NCI-H748 (cell line): ENCODE measurements at regions not wholly inside any gene's neighbourhood (a gene's known extent, or its start where the extent isn't known, plus 50 kb on each side); places are given as distances from the start of the nearest gene placed in this dataset.
A peak's percentile ranks its signal among the peaks of the same experiment; 100 is the strongest.
"Not testable (repeated sequence)": the region's sequence is repeated elsewhere in the genome, so short reads cannot be mapped to it uniquely, and the experiment has no call there.

Experiments
- DNase-seq: peaks from one replicate; lab custom pipeline; 2025; ENCODE audit not compliant: unreplicated experiment; lab: John Stamatoyannopoulos, UW

GRCh38 chr4:26204911-26205370 lies 115.9 kb upstream of the RBPJ start:
- DNase-seq = no peak

GRCh38 chr4:26206339-26206738 lies 114.5 kb upstream of the RBPJ start:
- DNase-seq = no peak

GRCh38 chr4:26206999-26207398 lies 113.8 kb upstream of the RBPJ start:
- peak; percentile 8 for DNase-seq

GRCh38 chr4:26207631-26208030 lies 113.2 kb upstream of the RBPJ start:
- no peak for DNase-seq

- DNase-seq = no peak
These were observed 112.4 kb upstream of the RBPJ start for GRCh38 chr4:26208237-26208994.

GRCh38 chr4:26209378-26209777 lies 111.4 kb upstream of the RBPJ start:
- not testable (repeated sequence) for DNase-seq

- no peak for DNase-seq
These were observed 108.3 kb upstream of the RBPJ start for GRCh38 chr4:26212528-26212927.

DNA sequence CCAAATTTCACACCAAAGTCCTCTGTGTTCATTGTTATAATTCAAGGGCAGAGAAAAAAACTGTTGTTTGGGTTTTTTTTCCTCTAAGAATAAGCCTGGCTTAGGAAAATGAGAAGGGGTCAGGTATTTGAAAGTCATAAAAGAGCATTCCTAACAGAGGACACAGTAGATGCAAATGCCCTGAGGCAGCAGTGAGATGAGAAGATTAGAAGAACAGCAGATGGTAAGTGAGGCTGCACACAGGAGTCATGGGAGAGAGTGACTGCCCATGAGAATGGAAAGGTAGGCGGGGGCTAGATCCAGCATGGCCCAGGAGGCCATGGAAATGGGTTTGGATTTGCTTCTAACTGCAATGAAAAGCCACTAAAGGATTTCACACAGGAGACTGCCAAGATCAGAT lies 107.5 kb upstream of the RBPJ start:
- DNase-seq = no peak

DNA sequence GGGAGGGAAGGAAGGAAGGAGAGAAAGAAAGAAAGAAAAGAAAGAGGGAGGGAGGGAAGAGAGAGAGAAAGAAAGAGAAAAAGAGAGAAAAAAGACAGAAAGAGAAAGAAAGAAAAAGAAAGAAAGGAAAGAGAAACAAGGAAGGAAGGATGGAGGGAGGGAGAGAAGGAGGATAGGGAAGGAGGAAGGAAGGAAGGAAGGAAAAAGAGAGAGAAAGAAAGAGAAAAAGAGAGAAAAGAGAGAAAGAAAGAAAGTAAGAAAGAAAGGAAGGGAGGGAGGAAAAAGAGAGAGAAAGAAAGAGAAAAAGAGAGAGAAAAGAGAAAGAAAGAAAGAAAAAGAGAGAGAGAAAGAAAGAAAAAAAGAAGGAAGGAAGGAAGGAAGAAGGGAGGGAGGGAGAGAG lies 105.8 kb upstream of the RBPJ start:
- no peak for DNase-seq

- no peak for DNase-seq
These were observed 105.1 kb upstream of the RBPJ start for GRCh38 chr4:26215725-26216124.

DNA sequence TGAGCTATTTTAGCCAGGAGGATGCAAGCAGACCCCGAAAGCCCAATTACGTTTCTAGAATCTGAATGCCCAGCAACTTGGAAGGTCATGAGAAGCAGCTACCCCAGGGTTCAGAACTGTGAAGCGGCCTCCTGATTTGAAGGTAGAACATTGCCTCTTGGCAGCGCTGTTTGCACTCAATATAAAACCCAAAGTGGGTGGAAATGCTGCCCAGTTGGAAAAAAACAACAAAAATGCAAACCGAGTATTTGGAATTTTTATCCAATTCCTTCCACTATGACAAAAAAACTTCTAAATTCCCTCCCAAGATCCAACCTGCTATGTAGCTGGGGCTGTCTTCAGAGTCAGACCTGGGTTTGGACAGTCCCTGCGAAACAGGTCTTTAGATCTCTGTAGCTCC lies 103.3 kb upstream of the RBPJ start:
- DNase-seq = no peak

- DNase-seq = no peak
These were observed 102.7 kb upstream of the RBPJ start for GRCh38 chr4:26217961-26218676.

DNA sequence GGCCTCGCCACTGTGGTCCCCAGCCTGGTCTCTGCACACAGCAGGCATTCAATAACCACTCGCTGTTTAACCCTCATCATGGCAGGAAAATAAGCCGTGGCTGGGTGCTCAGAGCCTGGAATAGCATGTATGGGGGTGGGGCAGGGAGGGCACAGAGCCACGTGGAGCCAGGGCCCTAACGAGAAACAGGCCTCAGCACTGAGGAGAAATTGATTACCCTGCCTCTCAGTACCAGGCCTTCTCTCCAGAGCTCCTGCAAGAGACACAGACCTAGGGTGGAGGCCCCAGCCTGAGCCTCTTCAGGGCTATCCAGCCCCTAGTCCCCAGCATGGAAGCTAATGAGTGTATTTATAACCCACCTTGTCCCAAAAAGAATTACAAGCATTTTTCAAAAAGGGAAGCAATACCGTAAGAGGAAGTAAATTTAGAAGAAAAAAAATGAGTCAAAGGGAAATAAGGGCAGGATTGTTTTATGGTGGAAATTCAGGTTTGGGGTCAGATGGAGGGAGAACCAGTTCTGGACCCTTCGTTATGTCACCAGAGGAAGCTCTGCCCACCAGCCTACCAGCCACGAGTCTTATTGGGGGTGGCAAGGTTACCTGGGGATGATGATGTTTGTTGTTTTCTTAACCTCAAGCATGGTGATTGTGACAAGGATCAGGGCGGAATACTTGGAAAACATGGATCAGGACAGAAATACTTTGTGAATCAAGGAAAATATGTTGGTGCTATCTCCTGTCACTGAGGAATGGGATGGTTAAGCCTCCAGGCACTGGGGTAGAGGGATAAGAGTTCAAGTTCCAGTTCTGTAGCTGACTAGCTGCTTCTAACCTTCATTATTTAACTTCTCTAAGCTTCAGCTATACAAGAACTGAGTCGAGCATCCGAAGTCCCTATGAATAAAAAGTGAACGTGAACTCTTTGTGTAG lies 101.9 kb upstream of the RBPJ start:
- no peak for DNase-seq

GRCh38 chr4:26220696-26221095 lies 100.1 kb upstream of the RBPJ start:
- no peak for DNase-seq

DNA sequence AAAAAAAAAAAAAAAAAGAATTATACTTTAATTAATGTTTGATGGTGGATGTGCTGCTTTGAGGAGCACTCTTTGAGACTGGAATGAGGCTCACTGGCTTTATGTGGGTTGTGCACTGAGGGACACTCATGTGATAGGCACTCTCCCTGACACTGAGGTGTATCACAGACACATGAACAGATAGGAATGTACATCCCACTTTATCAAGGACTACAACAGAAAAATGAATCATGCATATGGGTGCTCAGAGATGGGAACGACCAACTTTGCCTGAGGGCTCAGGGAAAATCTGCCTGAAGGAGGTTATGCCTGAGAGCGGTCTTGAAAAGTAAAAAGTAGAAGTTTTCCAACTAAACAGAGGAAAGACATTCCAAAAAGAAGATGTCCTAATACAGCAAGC lies 97.7 kb upstream of the RBPJ start:
- DNase-seq = no peak

- peak; percentile 27 for DNase-seq
These were observed 94.0 kb upstream of the RBPJ start for GRCh38 chr4:26226629-26227376.

- peak; percentile 74 for DNase-seq
These were observed 93.1 kb upstream of the RBPJ start for GRCh38 chr4:26227601-26228229.

DNA sequence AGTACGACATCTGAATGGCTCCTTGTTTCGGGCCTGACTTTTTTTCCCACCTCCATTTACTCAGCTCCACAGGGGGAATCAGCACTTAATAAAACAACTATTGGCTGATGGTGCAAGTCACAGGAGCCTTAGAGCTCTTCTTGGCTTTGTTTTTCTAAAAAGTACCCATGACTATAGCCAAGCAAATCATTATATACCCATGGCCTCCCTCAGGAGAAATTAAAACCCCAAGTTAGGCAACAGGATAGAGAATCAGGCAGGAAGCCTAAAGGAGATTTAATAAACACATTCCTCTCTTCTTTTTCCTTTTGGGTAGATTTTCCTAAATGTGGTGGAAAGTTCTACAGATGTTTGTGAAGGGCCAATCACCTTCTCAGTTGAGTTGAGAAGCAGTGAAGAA lies 91.9 kb upstream of the RBPJ start:
- DNase-seq = no peak

DNA sequence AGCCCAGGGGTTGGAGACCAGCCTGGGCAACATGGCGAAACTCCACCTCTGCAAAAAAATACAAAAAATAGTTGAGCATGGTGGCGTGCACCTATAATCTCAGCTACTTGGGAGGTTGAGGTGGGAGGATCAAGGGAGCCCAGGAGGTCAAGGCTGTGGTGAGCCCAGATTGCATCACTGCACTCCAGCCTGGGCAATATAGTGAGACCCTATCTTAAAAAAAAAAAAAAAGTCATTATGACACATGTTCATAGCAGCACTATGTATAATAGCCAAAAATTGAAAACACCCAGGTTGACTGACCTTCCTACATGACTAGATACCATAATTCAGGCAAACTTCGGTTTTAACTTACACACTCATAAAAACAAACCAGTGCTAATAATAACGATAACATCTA lies 90.8 kb upstream of the RBPJ start:
- DNase-seq = no peak

DNA sequence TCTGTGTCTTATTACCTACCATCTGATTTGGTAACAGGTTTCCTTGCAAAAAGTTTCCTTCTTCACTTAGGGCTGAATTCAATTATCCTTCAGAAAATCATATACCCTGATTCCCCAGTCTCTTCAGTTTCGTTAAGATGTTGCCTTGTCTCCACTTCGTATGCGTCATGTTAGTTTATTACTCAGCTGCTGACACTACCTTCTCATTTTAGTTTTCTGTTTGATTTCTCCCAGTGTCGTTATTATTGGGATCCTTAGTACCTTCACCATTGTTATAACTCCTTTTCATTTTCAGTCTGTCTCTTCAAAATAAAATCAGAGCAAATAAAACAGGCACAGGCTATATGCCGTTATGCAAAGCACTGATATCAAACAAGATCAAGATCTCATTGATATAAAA lies 87.5 kb upstream of the RBPJ start:
- no peak for DNase-seq
